Motor neuron (in vitro differentiated cells): ENCODE measurements at regions not wholly inside any gene's neighbourhood (a gene's known extent, or its start where the extent isn't known, plus 50 kb on each side); places are given as distances from the start of the nearest gene placed in this dataset.

ENCODE experiments used
- ATAC-seq, 8 experiments: fragments of 200-7000 bp; cut with Tn5 transposase; replicated peaks in 6 of 8; 2 replicates each; pipeline ENCODE4 v1.8.0; 2021; ENCODE audit warnings: mild to moderate bottlenecking in 8 of 8, moderate library complexity in 8 of 8
- H3K27ac ChIP-seq, 2 donors: fragments of 250-450 bp; sonication (Bioruptor Pico); 2 replicates each; pipeline ENCODE4 v1.9.0; 2021; ENCODE audit warnings: antibody characterized with exemption in 2 of 2, mild to moderate bottlenecking in 2 of 2, moderate library complexity in 1 of 2
- H3K4me1 ChIP-seq, 2 donors: fragments of 250-450 bp; sonication (Bioruptor Pico); replicated peaks in 1 of 2; 2 replicates each; pipeline ENCODE4 v1.6.1; 2021; ENCODE audit warnings: antibody characterized with exemption in 2 of 2, mild to moderate bottlenecking in 2 of 2, moderate library complexity in 1 of 2
- H3K4me3 ChIP-seq, 5 donors: fragments of 250-450 bp; sonication (Bioruptor Pico); 2 replicates each; pipeline ENCODE4 v1.9.0; 2021; ENCODE audit warnings: antibody characterized with exemption in 5 of 5, mild to moderate bottlenecking in 5 of 5, moderate library complexity in 4 of 5
- WGBS, 10 experiments: fragments of 450-650 bp; shearing (Covaris generic); methylation state at CpG; one replicate each; pipeline ENCODE4 v1.0.0; 2022; 5-methylcytosine and 5-hydroxymethylcytosine counted together
- in situ Hi-C, 9 experiments: fragments of 400-800 bp; cut with MboI; loops; one replicate each; pipeline ENCODE4 v1.15.0; 2021; ENCODE audit warnings: low sequenced_read_pairs in 9 of 9, low pct_unique_long_range_greater_than_20kb in 2 of 9; ENCODE audit not compliant: unreplicated experiment in 9 of 9

- Histone ChIP-seq H3K4me1 (no peaks in the 10 kb centered on the region), H3K27ac (no peak overlapping the region), H3K4me3 (no peak overlapping the region)
- ATAC-seq, result no peak
- in situ Hi-C loops, result no loop called here
- WGBS, 10 experiments, result 0 to 100% (median 66%) methylated on average over 1 to 2 of the region's 2 CpGs; no CpG with 5 or more reads in 2 of the 10 experiments
Measured at GRCh38 chr5:6885581-6885980, 172.3 kb downstream of the TENT4A start.

GRCh38 chr5:6886866-6887265 is 173.6 kb downstream of the TENT4A start:
- H3K4me1 ChIP-seq, result no peaks in the 10 kb centered on the region
- in situ Hi-C loops, result no loop called here
- 7 to 94% (median 61%) methylated on average over 2 to 3 of the region's 3 CpGs; no CpG with 5 or more reads in 3 of the 10 experiments for WGBS, 10 experiments
- no peak overlapping the region for H3K4me3 ChIP-seq
- ATAC-seq, result peak in 1 of 8 experiments; percentile 23
- H3K27ac ChIP-seq, result no peak overlapping the region

- Histone ChIP-seq H3K27ac (no peak overlapping the region), H3K4me1 (no peaks in the 10 kb centered on the region), H3K4me3 (no peak overlapping the region)
- 0 to 100% (median 40%) methylated on average over 1 of the region's 1 CpG; no CpG with 5 or more reads in 5 of the 10 experiments for WGBS, 10 experiments
- in situ Hi-C loops, result no loop called here
- ATAC-seq, result no peak
Measured at GRCh38 chr5:6889030-6889429, 175.8 kb downstream of the TENT4A start.

GRCh38 chr5:6899221-6899620 is 186.0 kb downstream of the TENT4A start:
- peak in 4 of 8 experiments; percentile 21 to 54 (median 42) for ATAC-seq
- WGBS, 10 experiments, result 8 to 76% (median 54%) methylated on average over 2 to 8 of the region's 9 CpGs; no CpG with 5 or more reads in 1 of the 10 experiments
- H3K27ac ChIP-seq, result no peak overlapping the region
- H3K4me1 ChIP-seq, result peaks cover 8 to 19% of the 10 kb centered on the region in 2 donors
- in situ Hi-C loops, result no loop called here
- no peak overlapping the region for H3K4me3 ChIP-seq

DNA sequence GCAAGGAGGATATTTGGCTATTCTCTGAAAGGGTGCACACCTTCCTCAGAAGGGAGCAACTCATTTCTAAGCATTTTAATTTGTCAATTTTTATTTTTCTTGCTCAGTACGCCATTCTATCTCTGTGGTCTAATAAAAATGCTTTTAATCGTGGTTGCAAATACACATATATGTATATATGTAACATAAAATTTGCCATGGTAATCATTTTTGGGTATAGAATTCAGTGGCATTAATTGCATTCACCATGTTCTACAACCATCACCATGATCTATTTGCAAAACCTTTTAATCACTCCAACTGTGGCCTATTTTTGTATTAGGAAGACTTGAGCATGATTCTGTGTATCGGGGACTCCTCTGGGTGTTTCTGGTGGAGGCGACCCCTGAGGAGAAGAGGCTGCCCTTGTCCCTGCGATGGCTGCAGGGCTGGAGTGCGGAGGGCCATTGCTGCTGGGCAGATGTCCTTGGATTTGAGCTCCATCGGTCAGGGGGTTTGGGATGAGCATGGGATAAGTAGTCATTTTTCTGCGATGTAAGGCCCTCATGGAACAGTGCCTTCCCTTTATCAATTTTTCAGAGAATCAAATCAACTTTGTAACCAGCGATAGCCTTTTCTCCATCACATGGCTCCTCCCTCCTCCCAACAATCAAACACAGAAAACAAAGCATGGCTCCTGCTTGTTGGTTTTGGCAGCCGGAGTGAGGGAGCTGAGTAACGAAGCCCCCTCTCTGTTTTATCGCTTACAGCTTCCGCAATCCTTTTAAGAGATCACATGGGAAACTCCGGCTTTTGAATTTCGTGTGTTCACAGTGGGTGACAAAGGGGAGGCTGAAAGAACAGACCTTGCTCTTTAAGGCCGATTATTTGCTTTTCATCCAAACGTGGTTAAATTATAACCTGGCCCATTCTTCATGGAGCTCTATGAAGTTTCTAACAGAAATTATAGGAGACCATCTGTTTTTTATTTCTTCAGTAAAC is 187.3 kb downstream of the TENT4A start:
- in situ Hi-C loops, result no loop called here
- WGBS, 10 experiments, result 0 to 68% (median 20%) methylated on average over 2 to 15 of the region's 17 CpGs
- Histone ChIP-seq H3K4me1 (peaks cover 8 to 19% of the 10 kb centered on the region in 2 donors), H3K27ac (peak overlapping the region in 1 of 2 donors; percentile 6), H3K4me3 (no peak overlapping the region)
- ATAC-seq, result peak in 5 of 8 experiments; percentile 56 to 92 (median 67)

GRCh38 chr5:6902094-6902493 is 188.9 kb downstream of the TENT4A start:
- ATAC-seq, result no peak
- in situ Hi-C loops, result no loop called here
- peaks cover 8 to 23% of the 10 kb centered on the region in 2 donors for H3K4me1 ChIP-seq
- WGBS, 10 experiments, result 39 to 100% (median 93%) methylated on average over 1 to 3 of the region's 3 CpGs; no CpG with 5 or more reads in 1 of the 10 experiments
- H3K27ac ChIP-seq, result no peak overlapping the region
- no peak overlapping the region for H3K4me3 ChIP-seq

GRCh38 chr5:6902597-6902996 is 189.4 kb downstream of the TENT4A start:
- peak in 4 of 8 experiments; percentile 20 to 37 (median 29) for ATAC-seq
- in situ Hi-C loops, result no loop called here
- 36 to 100% (median 69%) methylated on average over 1 to 4 of the region's 5 CpGs; no CpG with 5 or more reads in 4 of the 10 experiments for WGBS, 10 experiments
- H3K4me3 ChIP-seq, result no peak overlapping the region
- peaks cover 8 to 23% of the 10 kb centered on the region in 2 donors for H3K4me1 ChIP-seq
- no peak overlapping the region for H3K27ac ChIP-seq

DNA sequence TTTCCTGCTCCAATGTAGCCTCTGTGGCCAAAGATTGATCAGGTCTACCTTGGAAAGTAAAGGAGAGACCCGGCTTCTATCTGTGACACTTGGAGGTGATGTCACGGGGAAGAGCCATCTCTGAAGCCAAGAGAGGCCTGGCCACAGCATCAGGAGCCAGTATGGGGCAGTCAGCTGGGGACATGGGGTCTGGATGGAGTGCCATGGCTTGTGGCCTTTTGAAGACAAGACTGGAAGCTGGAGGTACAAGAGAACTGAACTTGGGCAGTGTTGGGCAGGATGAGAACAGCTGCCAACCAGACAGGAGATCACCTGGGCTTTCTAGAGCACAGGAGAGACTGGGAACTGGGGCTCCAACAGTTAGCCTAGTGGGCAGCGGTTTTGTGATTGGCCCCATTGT is 190.7 kb downstream of the TENT4A start:
- in situ Hi-C loops, result no loop called here
- no peak for ATAC-seq
- peaks cover 8 to 23% of the 10 kb centered on the region in 2 donors for H3K4me1 ChIP-seq
- H3K4me3 ChIP-seq, result no peak overlapping the region
- WGBS, 10 experiments, result 0 to 100% (median 36%) methylated on average over 1 to 2 of the region's 3 CpGs; no CpG with 5 or more reads in 3 of the 10 experiments
- H3K27ac ChIP-seq, result no peak overlapping the region

DNA sequence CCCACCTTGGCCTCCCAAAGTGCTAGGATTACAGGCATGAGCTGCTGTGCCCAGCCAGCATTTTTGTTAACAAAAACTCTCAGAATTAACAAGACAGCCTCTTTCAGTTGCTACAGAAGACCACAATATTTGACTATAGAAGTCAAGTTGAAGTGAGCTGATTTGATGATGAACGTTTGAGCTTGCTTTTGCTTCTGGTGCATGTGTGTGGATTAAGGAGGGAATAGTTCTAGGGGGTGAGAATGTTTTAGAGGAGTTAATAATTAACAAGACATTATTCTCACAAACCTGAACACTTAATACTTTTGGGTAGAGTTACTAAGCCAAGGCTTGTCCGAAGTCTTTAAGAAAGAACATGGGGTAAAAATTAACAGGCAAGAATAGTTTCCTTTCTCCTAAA is 191.6 kb downstream of the TENT4A start:
- 0 to 38% (median 14%) methylated on average over 1 to 2 of the region's 2 CpGs; no CpG with 5 or more reads in 2 of the 10 experiments for WGBS, 10 experiments
- in situ Hi-C loops, result no loop called here
- Histone ChIP-seq H3K4me1 (peaks cover 8 to 18% of the 10 kb centered on the region in 2 donors), H3K4me3 (no peak overlapping the region), H3K27ac (no peak overlapping the region)
- ATAC-seq, result no peak

GRCh38 chr5:6905423-6905822 is 192.2 kb downstream of the TENT4A start:
- in situ Hi-C loops, result no loop called here

GRCh38 chr5:6905883-6906282 is 192.7 kb downstream of the TENT4A start:
- H3K4me3 ChIP-seq, result no peak overlapping the region
- in situ Hi-C loops, result no loop called here
- H3K27ac ChIP-seq, result peak overlapping the region; percentile 33 to 60
- peaks cover 3 to 7% of the 10 kb centered on the region in 2 donors for H3K4me1 ChIP-seq
- WGBS, 10 experiments, result 3 to 100% (median 68%) methylated on average over 1 to 5 of the region's 5 CpGs; no CpG with 5 or more reads in 2 of the 10 experiments
- ATAC-seq, result peak in 7 of 8 experiments; percentile 35 to 82 (median 60)

More at GRCh38 chr5:6905423-6905822, 192.2 kb downstream of the TENT4A start:
- Histone ChIP-seq H3K4me1 (peaks cover 7 to 12% of the 10 kb centered on the region in 2 donors), H3K4me3 (no peak overlapping the region), H3K27ac (no peak overlapping the region)
- no peak for ATAC-seq
- 2 to 100% (median 90%) methylated on average over 1 to 6 of the region's 8 CpGs; no CpG with 5 or more reads in 3 of the 10 experiments for WGBS, 10 experiments

GRCh38 chr5:6907320-6907918 is 194.2 kb downstream of the TENT4A start:
- no peak for ATAC-seq
- in situ Hi-C loops, result no loop called here
- peaks cover 0 to 4% of the 10 kb centered on the region in 2 donors for H3K4me1 ChIP-seq

DNA sequence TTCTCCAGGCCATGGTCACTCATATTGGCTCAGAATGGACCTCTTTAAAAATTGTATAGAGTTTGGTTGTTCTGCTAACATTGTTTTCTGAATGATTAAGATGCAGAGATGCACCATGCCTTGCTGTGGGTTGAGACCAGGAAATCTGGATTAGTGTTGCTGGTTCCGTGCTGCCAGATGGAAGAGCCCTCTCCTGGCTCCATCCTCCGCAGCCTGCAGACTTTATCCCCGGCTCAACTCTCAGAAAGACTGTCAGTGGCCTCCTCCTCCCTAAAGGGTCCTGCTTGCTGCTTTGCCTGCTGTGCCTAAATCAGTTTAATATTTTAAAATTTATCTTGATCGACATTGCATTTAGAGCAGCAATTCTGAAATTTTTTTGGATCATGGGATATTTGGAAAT is 196.7 kb downstream of the TENT4A start:
- 10 to 92% (median 77%) methylated on average over 1 to 4 of the region's 4 CpGs; no CpG with 5 or more reads in 2 of the 10 experiments for WGBS, 10 experiments
- in situ Hi-C loops, result no loop called here
- ATAC-seq, result no peak
- Histone ChIP-seq H3K4me3 (no peak overlapping the region), H3K27ac (no peak overlapping the region), H3K4me1 (peaks cover 0 to 4% of the 10 kb centered on the region in 2 donors)

More at GRCh38 chr5:6907320-6907918, 194.2 kb downstream of the TENT4A start:
- no peak overlapping the region for H3K27ac ChIP-seq
- WGBS, 10 experiments, result 0 to 100% (median 61%) methylated on average over 1 to 8 of the region's 8 CpGs; no CpG with 5 or more reads in 1 of the 10 experiments
- no peak overlapping the region for H3K4me3 ChIP-seq
